ENCODE measurements at regions not wholly inside any gene's neighbourhood (a gene's known extent, or its start where the extent isn't known, plus 50 kb on each side); places are given as distances from the start of the nearest gene placed in this dataset.

- TF ChIP-seq, protein P1, sequence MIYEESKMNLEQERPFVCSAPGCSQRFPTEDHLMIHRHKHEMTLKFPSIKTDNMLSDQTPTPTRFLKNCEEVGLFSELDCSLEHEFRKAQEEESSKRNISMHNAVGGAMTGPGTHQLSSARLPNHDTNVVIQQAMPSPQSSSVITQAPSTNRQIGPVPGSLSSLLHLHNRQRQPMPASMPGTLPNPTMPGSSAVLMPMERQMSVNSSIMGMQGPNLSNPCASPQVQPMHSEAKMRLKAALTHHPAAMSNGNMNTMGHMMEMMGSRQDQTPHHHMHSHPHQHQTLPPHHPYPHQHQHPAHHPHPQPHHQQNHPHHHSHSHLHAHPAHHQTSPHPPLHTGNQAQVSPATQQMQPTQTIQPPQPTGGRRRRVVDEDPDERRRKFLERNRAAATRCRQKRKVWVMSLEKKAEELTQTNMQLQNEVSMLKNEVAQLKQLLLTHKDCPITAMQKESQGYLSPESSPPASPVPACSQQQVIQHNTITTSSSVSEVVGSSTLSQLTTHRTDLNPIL (CRISPR knock-in tag; IDR thresholded peaks at IDR 0.05): no peak
- TF ChIP-seq MXI1 (IDR thresholded peaks at IDR 0.05; ENCODE audit: low read depth, low read length) (no peak), AFF1 (IDR thresholded peaks at IDR 0.05; ENCODE audit: low read depth in 1 of 2, partially characterized antibody in 2 of 2) (no peak), TFAM (CRISPR knock-in tag; conservative IDR thresholded peaks at IDR 0.05) (no peak), PHF8 (IDR thresholded peaks at IDR 0.05; ENCODE audit: borderline replicate concordance, low read length) (no peak), MTF1 (CRISPR knock-in tag; IDR thresholded peaks at IDR 0.05; ENCODE audit: borderline replicate concordance) (no peak), TBL1XR1 (IDR thresholded peaks at IDR 0.05; ENCODE audit: low read length in 2 of 2) (no peak), ATF3 (IDR thresholded peaks at IDR 0.05) (no peak), ATF3 (CRISPR knock-in tag; conservative IDR thresholded peaks at IDR 0.05) (no peak)
- TF ChIP-seq, protein P2, sequence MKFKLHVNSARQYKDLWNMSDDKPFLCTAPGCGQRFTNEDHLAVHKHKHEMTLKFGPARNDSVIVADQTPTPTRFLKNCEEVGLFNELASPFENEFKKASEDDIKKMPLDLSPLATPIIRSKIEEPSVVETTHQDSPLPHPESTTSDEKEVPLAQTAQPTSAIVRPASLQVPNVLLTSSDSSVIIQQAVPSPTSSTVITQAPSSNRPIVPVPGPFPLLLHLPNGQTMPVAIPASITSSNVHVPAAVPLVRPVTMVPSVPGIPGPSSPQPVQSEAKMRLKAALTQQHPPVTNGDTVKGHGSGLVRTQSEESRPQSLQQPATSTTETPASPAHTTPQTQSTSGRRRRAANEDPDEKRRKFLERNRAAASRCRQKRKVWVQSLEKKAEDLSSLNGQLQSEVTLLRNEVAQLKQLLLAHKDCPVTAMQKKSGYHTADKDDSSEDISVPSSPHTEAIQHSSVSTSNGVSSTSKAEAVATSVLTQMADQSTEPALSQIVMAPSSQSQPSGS (CRISPR knock-in tag; IDR thresholded peaks at IDR 0.05): no peak
Measured at GRCh38 chr12:17132336-17132735, 526.4 kb upstream of the LMO3 start.

All from K562 (cell line).